Choroid plexus epithelial cell (primary cell): ENCODE measurements at regions not wholly inside any gene's neighbourhood (a gene's known extent, or its start where the extent isn't known, plus 50 kb on each side); places are given as distances from the start of the nearest gene placed in this dataset.
"Not testable (repeated sequence)": the region's sequence is repeated elsewhere in the genome, so short reads cannot be mapped to it uniquely, and the experiment has no call there.

Source experiments
- DNase-seq: peaks from one replicate; pipeline ENCODE4 v3.0.0-alpha.2; 2010; ENCODE audit warnings: low read depth
- H3K4me3 ChIP-seq: 2 replicates; pipeline ENCODE4 v1.5.1; 2011; ENCODE audit warnings: low read depth, mild to moderate bottlenecking, control low read depth, low read length, moderate library complexity
- TF ChIP-seq, protein P1 (sequence below): conservative IDR thresholded peaks from 2 replicates; pipeline ENCODE4 v1.5.1; 2011; ENCODE audit warnings: low read depth, mild to moderate bottlenecking, control low read depth, inconsistent platforms, low read length, moderate library complexity

GRCh38 chr5:110879675-110880074, 140.9 kb downstream of the SLC25A46 start:
- DNase-seq = no peak
- TF ChIP-seq, protein P1, sequence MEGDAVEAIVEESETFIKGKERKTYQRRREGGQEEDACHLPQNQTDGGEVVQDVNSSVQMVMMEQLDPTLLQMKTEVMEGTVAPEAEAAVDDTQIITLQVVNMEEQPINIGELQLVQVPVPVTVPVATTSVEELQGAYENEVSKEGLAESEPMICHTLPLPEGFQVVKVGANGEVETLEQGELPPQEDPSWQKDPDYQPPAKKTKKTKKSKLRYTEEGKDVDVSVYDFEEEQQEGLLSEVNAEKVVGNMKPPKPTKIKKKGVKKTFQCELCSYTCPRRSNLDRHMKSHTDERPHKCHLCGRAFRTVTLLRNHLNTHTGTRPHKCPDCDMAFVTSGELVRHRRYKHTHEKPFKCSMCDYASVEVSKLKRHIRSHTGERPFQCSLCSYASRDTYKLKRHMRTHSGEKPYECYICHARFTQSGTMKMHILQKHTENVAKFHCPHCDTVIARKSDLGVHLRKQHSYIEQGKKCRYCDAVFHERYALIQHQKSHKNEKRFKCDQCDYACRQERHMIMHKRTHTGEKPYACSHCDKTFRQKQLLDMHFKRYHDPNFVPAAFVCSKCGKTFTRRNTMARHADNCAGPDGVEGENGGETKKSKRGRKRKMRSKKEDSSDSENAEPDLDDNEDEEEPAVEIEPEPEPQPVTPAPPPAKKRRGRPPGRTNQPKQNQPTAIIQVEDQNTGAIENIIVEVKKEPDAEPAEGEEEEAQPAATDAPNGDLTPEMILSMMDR = no peak
- no peak overlapping the region for H3K4me3 ChIP-seq

DNA sequence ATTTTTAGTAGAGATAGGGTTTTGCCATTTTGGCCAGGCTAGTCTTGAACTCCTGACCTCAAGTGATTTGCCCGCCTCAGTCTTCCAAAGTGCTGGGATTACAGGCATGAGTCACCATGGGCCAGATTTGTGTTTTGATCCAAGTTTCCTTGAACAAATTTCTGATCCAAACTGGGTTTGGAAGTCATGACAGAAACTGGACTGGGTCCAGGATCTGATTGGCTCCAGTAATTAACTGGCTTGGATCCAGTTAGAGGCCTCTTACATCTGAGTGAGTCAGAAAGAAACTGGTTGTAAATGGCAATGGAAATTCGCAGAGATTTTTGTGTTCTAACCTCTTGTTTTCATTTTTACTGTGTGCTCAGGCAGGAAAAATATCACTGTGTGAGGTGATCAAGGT, 141.6 kb downstream of the SLC25A46 start:
- peak; percentile 93 for DNase-seq
- TF ChIP-seq, protein P1 = no peak
- H3K4me3 ChIP-seq = no peak overlapping the region

DNA sequence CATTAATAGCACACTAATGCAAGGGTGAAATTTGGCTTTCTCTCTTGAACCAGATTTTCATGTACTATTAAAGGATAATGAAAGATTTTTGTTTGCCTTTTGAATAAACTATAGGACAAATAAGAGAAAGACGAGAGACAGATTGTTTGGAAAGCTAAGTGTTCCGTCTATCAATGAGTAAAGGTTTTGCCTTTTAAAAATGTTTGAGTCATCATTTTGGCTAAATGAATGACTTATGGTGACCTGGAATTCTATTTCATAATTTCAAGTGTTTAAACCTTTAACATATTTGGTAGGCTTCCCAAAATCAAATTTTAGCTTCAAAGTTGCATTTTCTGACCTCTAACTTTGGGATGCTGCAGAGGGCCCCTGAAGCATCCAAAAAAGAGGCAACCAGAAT, 145.2 kb downstream of the SLC25A46 start:
- TF ChIP-seq, protein P1 = no peak
- peak; percentile 56 for DNase-seq
- no peak overlapping the region for H3K4me3 ChIP-seq

DNA sequence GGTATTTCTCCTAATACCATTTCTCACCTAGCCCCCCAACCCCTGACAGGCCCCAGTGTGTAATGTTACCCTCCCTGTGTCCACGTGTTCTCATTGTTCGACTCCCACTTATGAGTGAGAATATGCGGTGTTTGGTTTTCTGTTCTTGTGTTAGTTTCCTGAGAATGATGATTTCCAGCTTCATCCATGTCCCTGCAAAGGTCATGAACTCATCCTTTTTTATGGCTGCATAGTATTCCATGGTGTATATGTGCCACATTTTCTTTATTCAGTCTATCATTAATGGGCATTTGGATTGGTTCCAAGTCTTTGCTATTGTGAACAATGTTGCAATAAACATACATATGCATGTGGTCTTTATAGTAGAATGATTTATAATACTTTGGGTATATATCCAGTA, 148.4 kb downstream of the SLC25A46 start:
- not testable (repeated sequence) for H3K4me3 ChIP-seq

GRCh38 chr5:110893854-110894483, 155.2 kb downstream of the SLC25A46 start:
- not testable (repeated sequence) for DNase-seq
- H3K4me3 ChIP-seq = peak overlapping the region; percentile 22

More for the DNA sequence above, 148.4 kb downstream of the SLC25A46 start:
- not testable (repeated sequence) for DNase-seq

DNA sequence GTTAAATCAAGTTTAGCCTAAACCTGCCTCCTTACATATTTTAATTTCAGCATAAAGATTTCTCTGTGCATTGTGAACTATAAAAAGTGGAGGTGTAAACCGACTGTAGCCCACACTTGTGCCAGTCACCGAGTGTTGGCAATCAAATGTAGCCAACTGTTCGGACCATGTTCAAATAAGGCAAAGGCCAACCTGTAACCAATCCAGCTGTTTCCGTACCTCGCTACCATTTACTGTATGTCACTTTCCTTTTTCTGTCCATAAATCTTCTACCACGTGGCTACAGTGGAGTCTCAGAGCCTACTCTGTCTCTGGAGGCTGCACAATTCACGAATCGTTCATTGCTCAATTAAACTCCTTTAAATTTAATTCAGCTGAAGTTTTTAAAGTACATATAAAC, 156.0 kb downstream of the SLC25A46 start:
- DNase-seq = no peak
- H3K4me3 ChIP-seq = no peak overlapping the region
- TF ChIP-seq, protein P1 = no peak

GRCh38 chr5:110896901-110897300, 158.1 kb downstream of the SLC25A46 start:
- TF ChIP-seq, protein P1 = no peak
- peak; percentile 80 for DNase-seq
- H3K4me3 ChIP-seq = no peak overlapping the region

- TF ChIP-seq, protein P1 = no peak
- H3K4me3 ChIP-seq = no peak overlapping the region
- peak; percentile 72 for DNase-seq
These were observed 161.0 kb downstream of the SLC25A46 start for GRCh38 chr5:110899566-110900412.
